ENCODE measurements at regions not wholly inside any gene's neighbourhood (a gene's known extent, or its start where the extent isn't known, plus 50 kb on each side); places are given as distances from the start of the nearest gene placed in this dataset.

DNA sequence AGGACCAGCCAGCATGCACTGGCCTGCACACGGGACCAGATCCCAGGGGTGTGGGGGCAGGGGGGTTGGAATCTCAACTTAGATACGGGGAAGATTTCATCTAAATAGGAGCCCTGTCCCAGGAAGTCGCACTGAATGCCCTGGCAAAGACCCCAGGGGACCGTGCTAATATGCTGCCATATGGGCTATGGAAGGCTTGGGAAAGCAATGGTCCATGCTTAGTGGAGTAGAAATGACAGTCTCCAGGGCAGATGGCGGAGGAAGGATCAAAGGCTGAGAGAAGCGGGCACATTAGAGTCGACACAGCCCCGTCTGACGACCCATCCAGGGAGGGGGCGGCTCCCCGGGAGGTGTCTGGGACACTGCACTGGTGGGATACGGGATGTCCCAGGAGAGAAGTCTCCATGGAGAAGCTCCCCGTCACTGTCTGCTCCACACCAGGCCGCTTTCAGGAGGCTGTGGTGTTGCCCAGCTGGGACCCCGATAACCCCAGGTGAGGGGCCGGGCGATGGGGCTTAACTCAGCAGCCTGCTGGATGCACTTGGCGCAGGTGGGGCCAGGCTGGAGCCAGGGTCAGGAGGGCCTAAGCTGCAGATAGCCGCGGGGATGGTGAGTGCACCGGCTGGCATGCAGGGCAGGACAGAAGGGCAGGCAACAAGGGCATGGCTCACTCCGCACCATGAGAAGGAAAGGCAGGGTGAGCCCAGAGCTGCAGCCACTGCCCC, 377.7 kb upstream of the IRX1 start:
- TF ChIP-seq CTCF (IDR thresholded peaks at IDR 0.05), result no peak
- no peak for TF ChIP-seq POLR2A (IDR thresholded peaks at IDR 0.05)

Measured in thyroid gland (tissue), 4 donors.